Nephron progenitor cell (in vitro differentiated cells): ENCODE measurements at regions not wholly inside any gene's neighbourhood (a gene's known extent, or its start where the extent isn't known, plus 50 kb on each side); places are given as distances from the start of the nearest gene placed in this dataset.

ENCODE experiments used
- DNase-seq: peaks from one replicate; pipeline ENCODE4 v3.0.0; 2021
- H3K27ac Mint-ChIP-seq: 2 replicates; pipeline ENCODE4 v1.8.0; 2021; ENCODE audit warnings: mild to moderate bottlenecking, moderate library complexity, mixed read lengths
- H3K27me3 Mint-ChIP-seq: 2 replicates; pipeline ENCODE4 v1.8.0; 2021; ENCODE audit warnings: mild to moderate bottlenecking, low read depth, mixed read lengths; ENCODE audit not compliant: poor library complexity
- H3K36me3 Mint-ChIP-seq: 2 replicates; pipeline ENCODE4 v1.8.0; 2021; ENCODE audit warnings: low read depth, mixed read lengths
- H3K4me1 Mint-ChIP-seq: 2 replicates; pipeline ENCODE4 v1.8.0; 2021; ENCODE audit warnings: mixed read lengths
- H3K4me3 Mint-ChIP-seq: 2 replicates; pipeline ENCODE4 v1.8.0; 2021; ENCODE audit warnings: mild to moderate bottlenecking, moderate library complexity, mixed read lengths
- H3K9me3 Mint-ChIP-seq: 2 replicates; pipeline ENCODE4 v1.8.0; 2021; ENCODE audit warnings: mild to moderate bottlenecking, moderate library complexity, mixed read lengths
- TF ChIP-seq, protein P1 (sequence below): fragments of 200-600 bp; sonication (generic); IDR thresholded peaks from 2 replicates; pipeline ENCODE4 v1.5.0; 2021; ENCODE audit warnings: antibody characterized with exemption

DNA sequence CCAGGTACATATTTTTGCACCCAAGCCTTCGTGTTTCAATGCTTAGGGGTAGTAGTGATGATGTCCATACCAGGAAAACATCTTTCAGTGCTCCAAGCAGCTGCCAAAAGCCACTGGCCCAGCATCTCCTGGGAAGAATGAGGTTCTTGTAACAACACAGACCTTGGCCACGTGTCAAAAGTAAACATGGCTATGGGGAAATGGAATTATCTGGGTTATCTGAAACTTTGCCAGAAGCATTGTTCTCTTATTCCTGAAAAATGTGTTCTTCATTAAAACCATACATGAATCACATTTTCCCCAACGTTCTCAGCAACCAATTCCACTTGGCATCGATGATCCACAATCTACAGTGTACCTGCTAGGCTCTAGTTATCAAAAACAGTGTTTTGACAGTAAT is 524.2 kb upstream of the EEF2KMT start:
- H3K4me1 Mint-ChIP-seq: peaks cover 4% of the 10 kb centered on the region
- DNase-seq: no peak
- TF ChIP-seq, protein P1, sequence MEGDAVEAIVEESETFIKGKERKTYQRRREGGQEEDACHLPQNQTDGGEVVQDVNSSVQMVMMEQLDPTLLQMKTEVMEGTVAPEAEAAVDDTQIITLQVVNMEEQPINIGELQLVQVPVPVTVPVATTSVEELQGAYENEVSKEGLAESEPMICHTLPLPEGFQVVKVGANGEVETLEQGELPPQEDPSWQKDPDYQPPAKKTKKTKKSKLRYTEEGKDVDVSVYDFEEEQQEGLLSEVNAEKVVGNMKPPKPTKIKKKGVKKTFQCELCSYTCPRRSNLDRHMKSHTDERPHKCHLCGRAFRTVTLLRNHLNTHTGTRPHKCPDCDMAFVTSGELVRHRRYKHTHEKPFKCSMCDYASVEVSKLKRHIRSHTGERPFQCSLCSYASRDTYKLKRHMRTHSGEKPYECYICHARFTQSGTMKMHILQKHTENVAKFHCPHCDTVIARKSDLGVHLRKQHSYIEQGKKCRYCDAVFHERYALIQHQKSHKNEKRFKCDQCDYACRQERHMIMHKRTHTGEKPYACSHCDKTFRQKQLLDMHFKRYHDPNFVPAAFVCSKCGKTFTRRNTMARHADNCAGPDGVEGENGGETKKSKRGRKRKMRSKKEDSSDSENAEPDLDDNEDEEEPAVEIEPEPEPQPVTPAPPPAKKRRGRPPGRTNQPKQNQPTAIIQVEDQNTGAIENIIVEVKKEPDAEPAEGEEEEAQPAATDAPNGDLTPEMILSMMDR: no peak
- peaks cover 20% of the 10 kb centered on the region for H3K27me3 Mint-ChIP-seq
- H3K36me3 Mint-ChIP-seq: no peaks in the 10 kb centered on the region
- no peak overlapping the region for H3K4me3 Mint-ChIP-seq
- peaks cover 7% of the 10 kb centered on the region for H3K9me3 Mint-ChIP-seq
- H3K27ac Mint-ChIP-seq: no peak overlapping the region

DNA sequence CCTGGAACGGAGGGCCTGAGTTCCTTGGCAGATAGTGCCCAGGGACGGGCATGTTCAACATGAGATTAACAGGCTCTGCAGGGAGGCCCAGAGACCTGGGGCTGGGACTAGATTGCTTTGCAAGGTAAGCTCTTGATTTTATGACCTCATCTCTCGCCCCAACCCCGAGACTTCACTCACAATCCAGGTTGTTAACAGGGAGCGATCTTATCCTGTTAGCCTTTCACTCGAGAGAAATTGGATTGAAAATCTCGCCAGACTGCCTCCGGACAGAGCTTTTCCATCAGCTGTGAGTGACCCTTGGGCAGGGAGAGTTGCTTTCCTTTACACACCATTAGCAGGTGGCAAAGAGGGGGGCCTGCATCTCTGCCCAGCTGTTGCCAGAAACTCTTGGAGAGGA is 521.7 kb upstream of the EEF2KMT start:
- H3K9me3 Mint-ChIP-seq: no peaks in the 10 kb centered on the region
- H3K4me1 Mint-ChIP-seq: peaks cover 8% of the 10 kb centered on the region
- no peak for DNase-seq
- no peak overlapping the region for H3K4me3 Mint-ChIP-seq
- H3K27ac Mint-ChIP-seq: no peak overlapping the region
- no peaks in the 10 kb centered on the region for H3K36me3 Mint-ChIP-seq
- peaks cover 30% of the 10 kb centered on the region for H3K27me3 Mint-ChIP-seq
- TF ChIP-seq, protein P1: no peak

DNA sequence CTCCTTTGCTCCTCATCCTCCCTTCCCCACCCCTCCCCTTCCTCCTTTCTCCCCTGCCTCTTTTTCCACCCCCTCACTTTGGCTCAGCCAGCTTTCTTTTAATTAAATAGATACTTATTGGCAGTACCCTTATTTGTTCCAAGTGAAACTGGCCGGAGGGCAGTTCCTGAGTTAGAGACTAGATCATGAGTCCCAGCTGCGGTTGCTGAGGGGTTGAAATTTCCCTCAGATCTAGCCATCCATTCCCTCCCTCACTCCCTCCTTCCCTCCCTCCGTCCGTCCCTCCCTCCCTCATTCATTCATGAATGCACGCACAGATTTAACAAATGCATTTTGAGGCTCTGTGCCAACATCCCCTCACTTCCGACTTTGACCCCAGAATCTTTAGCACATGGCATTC is 519.2 kb upstream of the EEF2KMT start:
- Mint-ChIP-seq H3K36me3 (no peaks in the 10 kb centered on the region), H3K4me3 (no peak overlapping the region), H3K9me3 (no peaks in the 10 kb centered on the region), H3K4me1 (peaks cover 8% of the 10 kb centered on the region), H3K27ac (no peak overlapping the region), H3K27me3 (peaks cover 30% of the 10 kb centered on the region)
- TF ChIP-seq, protein P1: no peak
- DNase-seq: no peak

DNA sequence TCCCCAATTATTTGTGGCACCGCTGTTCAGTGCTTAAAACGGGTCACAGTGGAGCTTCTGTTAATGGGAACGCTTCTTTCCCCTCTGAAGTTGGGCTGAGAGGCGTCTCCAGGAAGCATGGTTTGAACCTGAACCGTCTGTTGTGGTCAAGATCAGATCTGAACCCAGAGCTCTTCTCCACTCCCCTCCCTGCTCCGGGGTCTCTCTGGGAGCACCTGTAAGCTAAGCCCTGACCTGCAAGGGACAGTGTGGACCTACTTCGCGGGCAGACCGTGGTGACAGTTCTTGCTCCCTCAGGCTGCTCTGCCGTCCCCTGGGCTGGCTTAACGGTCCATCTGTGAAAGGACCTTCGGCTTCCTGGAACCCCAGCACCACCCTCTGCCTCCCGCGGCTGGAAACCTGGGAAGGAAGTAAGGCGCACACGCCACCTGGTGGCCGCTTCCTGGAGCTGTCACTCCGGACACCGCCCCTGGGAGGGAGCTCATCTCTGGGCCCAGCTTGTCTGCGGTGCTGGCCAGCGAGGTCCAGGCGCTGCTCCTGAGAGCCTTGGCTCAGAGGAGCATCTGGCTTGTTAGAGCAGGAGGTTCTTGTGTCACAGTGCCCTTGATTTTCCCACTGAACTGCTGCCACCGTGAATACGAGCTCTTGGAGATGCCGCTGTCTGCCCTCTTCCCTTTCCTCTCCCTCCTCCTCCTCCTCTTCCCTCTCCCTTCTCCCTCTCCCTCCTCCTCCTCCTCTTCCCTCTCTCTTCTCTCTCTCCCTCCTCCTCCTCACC is 518.5 kb upstream of the EEF2KMT start:
- peak; percentile 82 for DNase-seq
- Mint-ChIP-seq H3K27me3 (peaks cover 33% of the 10 kb centered on the region), H3K27ac (no peak overlapping the region)

DNA sequence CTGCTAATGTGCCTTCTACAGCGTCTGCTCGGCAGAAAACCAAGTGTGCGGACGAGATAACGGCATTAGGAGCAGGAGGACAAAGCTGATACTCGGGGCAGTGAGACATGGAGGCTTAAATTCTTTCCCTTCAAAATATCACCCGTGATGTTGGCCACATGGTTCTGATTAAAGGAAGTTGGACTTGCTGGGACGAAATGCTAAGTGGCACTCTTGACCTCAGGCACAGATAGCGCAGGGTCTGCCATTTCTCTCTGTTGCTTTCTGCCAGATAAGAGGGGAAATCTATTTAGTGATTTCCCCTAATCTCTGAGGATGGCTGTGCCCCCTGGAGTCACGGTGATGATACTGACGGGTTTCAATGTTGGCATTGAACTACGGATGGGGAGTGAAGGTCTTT is 509.6 kb upstream of the EEF2KMT start:
- H3K9me3 Mint-ChIP-seq: no peaks in the 10 kb centered on the region

More for the DNA sequence above, 518.5 kb upstream of the EEF2KMT start:
- Mint-ChIP-seq H3K4me3 (peak overlapping the region; percentile 38), H3K36me3 (no peaks in the 10 kb centered on the region), H3K4me1 (peaks cover 8% of the 10 kb centered on the region), H3K9me3 (no peaks in the 10 kb centered on the region)
- TF ChIP-seq, protein P1: peak; percentile 88

More for the DNA sequence above, 509.6 kb upstream of the EEF2KMT start:
- Mint-ChIP-seq H3K4me3 (no peak overlapping the region), H3K27me3 (peaks cover 9% of the 10 kb centered on the region), H3K4me1 (no peaks in the 10 kb centered on the region), H3K36me3 (no peaks in the 10 kb centered on the region), H3K27ac (no peak overlapping the region)
- no peak for DNase-seq
- TF ChIP-seq, protein P1: no peak
